NCI-H1417 (cell line): ENCODE measurements at regions not wholly inside any gene's neighbourhood (a gene's known extent, or its start where the extent isn't known, plus 50 kb on each side); places are given as distances from the start of the nearest gene placed in this dataset.
"Not testable (repeated sequence)": the region's sequence is repeated elsewhere in the genome, so short reads cannot be mapped to it uniquely, and the experiment has no call there.

ENCODE experiments used
- DNase-seq, 3 experiments: peaks; one replicate each; lab custom pipeline; 2025; lab: John Stamatoyannopoulos, UW

- no peak for DNase-seq
These were observed 2791.0 kb upstream of the PCDH20 start for GRCh38 chr13:64206430-64207225.

DNA sequence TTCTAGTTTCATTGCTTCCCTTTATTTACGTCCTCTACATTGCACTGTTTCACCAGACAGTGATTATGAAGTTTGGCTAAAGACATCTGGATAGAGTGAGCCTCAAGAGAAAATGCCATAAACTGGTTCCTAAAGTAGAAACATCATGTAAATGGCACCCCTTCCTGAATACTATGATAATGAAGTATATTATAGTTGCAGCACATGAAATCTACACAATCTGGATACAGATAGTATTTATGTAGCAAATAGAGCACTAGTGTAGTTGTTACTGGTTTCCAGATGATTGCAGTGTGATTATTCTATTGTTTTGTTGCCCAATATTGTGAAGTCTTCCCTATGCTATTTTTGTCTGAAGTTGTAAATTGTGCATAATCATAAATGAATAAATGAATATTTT is 2786.9 kb upstream of the PCDH20 start:
- no peak for DNase-seq

GRCh38 chr13:64197232-64197631 is 2781.6 kb upstream of the PCDH20 start:
- no peak for DNase-seq

DNA sequence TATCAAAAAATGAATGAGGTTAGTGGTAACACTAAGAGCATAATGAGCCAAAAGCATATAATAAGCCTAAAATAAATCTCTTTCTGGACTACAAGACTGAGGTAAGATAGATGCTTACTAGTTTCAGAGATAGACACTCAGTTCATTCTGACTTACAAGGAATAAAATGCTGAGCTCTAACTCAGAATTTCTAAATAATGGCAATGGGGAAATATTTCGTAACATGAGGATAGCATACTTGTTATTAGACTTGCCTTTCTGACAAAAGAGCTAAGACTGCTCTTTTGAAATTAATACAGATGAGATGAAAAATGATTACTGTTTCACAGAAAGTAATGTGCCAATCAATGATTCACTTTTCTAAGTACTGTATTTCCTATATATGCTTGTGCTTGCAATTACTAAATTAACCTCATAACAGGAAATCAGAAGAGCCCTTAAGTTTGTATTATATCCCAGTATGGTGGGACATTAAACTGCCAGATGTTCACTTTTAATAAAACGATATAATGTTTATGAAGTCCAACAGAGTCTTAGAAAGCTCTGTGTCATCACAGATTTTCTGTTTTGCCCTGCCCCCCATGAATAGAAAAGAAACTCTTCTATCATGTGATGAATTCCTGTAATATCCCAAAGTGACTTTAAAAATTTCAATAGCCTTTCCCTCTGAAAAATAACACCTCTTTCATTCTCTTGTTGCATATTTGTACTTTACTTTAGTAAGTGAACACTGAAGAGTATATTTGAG is 2771.0 kb upstream of the PCDH20 start:
- DNase-seq: peak in 1 of 3 experiments; percentile 53

- DNase-seq: no peak
These were observed 2770.4 kb upstream of the PCDH20 start for GRCh38 chr13:64186071-64186470.

DNA sequence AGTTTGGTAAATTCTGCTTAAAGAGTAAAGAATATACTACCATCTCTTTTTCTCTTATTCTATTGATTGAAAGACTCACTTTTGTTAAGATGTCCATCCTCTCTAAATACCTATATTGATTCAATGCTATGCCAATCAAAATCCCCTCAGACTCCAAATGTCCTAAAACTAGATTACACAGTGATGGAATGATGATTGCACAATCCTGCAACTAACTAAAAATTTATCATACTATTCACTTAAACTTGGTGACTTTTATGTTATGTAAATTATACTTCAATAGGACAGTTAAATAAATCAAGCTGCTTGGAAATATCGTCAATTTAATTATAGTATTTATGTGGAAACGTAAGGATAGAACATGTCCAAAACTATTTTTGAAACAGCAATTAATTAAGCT is 2765.1 kb upstream of the PCDH20 start:
- DNase-seq: no peak

DNA sequence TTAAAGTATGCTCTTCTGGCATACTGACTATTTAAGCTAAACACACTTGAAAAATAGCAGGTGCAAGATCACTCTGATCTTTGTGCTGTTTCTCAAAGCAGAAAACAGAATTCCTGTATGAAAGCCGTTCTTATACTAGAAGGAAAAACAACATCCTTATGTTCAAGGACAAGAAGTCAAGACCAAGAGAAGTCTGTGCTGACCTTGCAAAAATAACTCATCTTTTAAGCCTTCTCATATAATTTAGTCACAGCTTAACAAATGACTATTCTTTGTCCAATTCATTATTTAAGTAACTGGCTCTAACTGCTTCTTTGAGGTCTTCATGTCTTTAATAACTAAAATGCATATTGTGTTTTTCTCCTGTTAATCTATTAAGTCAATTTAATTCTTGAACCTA is 2750.2 kb upstream of the PCDH20 start:
- DNase-seq: no peak

DNA sequence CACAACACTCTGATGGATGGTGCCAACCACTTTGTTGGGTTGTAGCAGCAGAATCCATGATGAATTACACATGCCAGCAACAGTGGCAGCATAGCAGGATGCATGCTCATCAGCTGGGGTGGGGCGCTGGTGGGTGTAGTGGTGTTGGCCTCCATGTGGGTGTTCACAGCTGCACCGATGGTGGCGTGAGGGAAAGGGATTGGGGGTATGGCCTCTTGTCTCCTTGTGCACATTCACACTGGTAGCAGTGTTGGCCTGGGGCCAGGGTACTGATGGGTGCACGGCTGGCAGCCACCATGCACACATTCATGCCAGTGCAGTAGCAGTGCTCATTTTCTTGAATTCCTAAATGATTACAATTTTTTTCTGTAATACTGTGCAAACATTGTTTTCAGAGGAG is 2748.8 kb upstream of the PCDH20 start:
- DNase-seq: no peak

DNA sequence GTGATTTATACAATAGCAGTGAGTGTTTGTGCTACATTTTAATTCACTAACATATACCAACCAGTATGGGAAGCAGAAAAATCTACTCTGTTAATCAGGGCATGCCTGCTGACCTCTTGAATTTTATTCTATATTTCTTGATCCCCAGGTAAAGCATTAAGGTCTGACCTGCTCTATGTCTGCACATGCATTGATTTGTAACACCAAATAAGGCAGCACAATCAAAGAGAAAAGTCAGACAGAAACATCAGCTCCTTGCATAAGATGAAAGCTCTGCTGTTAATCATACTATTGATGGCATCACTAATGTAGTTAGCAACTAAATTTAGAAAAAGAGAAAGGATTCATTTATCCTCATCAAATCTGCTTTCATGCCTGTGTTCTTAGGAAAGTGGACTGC is 2744.8 kb upstream of the PCDH20 start:
- DNase-seq: no peak

DNA sequence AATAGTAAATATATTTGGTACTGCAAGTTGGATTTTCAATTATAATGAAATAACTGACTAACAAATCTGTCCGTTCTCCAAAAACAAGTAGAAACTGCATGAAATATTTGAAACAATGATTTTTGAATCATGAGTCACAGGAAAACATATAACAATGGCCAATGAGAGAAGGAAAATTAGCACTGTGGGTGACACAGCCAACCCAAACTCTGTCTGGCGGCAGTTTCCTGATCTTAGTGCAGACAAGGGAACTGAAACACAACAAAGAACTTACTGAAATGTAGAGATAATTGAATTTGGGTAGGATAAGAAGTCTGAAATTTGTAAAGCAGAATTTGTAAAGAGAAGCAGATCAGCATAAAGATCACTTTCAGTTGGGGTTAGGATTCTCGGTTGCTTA is 2743.3 kb upstream of the PCDH20 start:
- DNase-seq: no peak

DNA sequence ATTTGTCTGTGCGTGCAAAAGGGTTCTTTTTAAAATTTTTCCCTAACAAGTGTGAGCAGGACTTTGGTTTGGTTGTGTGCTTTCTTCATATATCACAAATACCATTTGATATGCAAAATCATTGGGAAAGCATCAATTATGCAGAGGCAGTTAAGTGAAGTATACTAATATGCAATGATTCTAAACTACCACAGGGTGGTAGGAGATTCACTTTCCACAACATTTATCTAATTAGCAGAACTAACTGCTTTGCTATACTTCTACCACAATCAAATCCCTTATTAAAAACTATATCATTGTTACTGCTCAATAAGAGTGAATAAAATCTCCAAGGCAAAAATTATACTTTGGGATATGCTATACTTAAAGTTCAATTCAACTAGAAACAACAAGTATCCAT is 2738.9 kb upstream of the PCDH20 start:
- peak in 1 of 3 experiments; percentile 51 for DNase-seq

GRCh38 chr13:64130600-64130999 is 2715.0 kb upstream of the PCDH20 start:
- no peak for DNase-seq

DNA sequence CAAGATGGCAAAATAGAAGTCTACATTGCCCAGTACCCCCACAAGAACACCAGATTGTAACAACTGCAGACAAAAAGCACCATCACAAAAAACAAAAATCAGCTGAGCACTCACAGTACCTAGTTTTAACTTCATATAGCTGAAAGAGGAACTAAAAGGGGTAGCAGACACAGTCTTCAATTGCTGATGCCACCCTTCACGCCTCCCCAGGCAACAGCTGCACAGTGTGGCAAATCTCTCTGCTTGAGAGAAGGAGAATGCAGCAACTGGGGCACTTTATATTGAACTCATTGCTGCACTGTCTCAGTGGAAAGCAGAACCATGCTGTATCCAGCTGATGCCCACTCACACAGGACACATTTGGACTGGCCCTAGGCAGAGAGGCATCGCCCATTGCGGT is 2714.5 kb upstream of the PCDH20 start:
- no peak for DNase-seq

DNA sequence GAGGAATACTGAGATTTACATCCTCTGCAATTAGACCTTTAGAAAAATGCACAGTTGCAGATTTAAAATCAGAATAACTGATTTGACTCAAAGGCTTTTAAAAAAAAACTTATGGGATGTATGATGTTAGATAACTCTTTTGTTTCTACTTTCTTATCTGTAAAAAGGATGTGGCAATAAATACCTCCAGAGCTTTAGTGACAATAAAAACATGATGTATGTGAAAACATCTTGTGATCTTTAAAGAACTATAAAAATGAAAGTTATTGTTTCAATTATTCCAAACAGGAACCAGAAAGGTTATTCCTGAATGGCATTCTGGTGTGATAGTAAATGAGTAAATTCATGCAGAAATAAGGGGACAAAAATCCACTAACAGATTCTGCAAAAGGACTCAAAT is 2712.2 kb upstream of the PCDH20 start:
- DNase-seq: no peak

- no peak for DNase-seq
These were observed 2711.5 kb upstream of the PCDH20 start for GRCh38 chr13:64127192-64127591.

- DNase-seq: not testable (repeated sequence)
These were observed 2705.5 kb upstream of the PCDH20 start for GRCh38 chr13:64121023-64121709.

DNA sequence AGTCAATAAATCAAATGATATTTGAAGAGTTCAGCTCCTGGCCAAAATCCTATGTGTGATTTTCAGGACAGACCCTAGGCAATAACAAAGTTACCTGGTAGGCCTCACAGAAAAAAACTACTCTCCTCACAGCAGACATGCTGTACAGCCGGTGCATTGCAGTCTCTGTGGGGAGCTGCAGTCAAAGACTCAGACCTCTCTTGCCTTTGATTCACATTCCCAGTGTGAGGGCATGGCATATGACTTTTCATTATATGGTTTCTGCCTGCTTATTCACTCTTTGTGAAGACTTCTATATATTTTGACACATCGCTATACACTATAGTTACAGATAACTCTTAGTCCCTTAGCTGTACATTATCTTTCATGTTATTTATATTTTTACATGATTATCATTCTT is 2684.3 kb upstream of the PCDH20 start:
- DNase-seq: peak in 1 of 3 experiments; percentile 58

DNA sequence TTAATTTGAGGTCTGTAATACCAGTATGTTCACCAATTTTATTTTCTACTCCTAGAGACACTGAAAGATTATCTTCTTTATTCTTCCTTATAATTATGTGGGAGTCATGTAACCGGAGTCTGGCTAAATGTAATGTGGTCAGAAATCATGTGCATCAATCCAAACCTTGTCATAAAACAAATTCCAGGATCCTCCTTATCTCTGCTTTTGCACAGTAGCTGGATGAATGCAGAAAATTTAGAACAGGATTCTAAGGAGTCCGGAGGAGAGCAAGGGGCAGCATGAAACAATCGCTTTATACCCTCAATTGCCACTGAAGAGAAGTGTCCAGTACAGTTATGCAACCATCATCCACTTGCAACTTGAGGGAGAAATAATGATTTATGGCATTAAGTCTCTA is 2674.7 kb upstream of the PCDH20 start:
- DNase-seq: no peak

GRCh38 chr13:64088491-64088890 is 2672.8 kb upstream of the PCDH20 start:
- no peak for DNase-seq

GRCh38 chr13:64087624-64088023 is 2672.0 kb upstream of the PCDH20 start:
- no peak for DNase-seq

DNA sequence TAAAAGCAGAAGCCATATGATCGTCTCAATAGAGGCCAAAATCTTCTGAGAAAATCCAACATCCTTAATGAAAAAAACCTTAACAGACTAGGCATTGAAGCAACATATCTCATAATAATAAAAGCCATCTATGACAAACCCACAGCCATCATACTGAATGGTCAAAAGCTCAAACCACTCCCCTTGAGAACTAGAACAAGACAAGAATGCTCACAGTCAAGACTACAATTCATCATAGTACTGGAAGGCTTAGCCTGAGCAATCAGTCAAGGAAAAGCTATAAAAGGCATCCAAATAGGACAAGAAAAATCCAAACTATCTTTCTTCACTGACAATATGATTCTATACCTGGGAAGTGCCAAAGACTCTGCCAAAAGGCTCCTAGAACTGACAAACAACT is 2668.2 kb upstream of the PCDH20 start:
- no peak for DNase-seq

GRCh38 chr13:64083396-64083795 is 2667.7 kb upstream of the PCDH20 start:
- DNase-seq: no peak

DNA sequence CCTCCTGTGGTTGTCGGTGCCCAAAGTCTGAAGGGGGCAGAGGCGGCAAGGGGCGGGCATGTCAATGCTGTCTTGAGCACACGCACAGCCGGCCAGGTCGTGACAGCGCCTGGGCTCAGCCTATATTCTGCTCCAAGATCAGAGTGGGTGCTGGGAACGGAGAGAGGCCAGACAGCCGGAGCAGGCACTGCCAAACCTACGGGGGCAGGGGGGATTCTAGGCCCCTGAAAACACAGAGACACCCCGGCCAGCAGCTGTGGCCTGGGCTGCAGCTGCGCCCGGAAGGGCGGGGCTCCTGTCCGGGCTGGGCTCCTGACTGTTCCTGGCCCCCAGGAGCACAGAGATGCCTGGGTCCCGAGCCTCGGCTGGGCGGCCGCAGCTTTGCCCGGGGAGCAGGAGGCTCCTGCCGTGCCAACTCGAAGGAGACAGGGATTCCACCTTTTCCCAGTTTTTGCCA is 2662.9 kb upstream of the PCDH20 start:
- peak; percentile 47 to 72 (median 70) for DNase-seq
